ENCODE measurements at regions not wholly inside any gene's neighbourhood (a gene's known extent, or its start where the extent isn't known, plus 50 kb on each side); places are given as distances from the start of the nearest gene placed in this dataset.

- no peaks in the 10 kb centered on the region for H3K36me3 ChIP-seq
- H3K27ac ChIP-seq: no peak overlapping the region
- intact Hi-C loops (cut with DNase I): no loop called here
- H3K9me3 ChIP-seq: no peaks in the 10 kb centered on the region
- no peaks in the 10 kb centered on the region for H3K27me3 ChIP-seq
- H3K4me1 ChIP-seq: no peaks in the 10 kb centered on the region
- no peak for TF ChIP-seq POLR2A (IDR thresholded peaks at IDR 0.05)
- TF ChIP-seq, protein P1, sequence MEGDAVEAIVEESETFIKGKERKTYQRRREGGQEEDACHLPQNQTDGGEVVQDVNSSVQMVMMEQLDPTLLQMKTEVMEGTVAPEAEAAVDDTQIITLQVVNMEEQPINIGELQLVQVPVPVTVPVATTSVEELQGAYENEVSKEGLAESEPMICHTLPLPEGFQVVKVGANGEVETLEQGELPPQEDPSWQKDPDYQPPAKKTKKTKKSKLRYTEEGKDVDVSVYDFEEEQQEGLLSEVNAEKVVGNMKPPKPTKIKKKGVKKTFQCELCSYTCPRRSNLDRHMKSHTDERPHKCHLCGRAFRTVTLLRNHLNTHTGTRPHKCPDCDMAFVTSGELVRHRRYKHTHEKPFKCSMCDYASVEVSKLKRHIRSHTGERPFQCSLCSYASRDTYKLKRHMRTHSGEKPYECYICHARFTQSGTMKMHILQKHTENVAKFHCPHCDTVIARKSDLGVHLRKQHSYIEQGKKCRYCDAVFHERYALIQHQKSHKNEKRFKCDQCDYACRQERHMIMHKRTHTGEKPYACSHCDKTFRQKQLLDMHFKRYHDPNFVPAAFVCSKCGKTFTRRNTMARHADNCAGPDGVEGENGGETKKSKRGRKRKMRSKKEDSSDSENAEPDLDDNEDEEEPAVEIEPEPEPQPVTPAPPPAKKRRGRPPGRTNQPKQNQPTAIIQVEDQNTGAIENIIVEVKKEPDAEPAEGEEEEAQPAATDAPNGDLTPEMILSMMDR (IDR thresholded peaks at IDR 0.05): no peak
- DNase-seq: no peak
- H3K4me3 ChIP-seq (replicated peaks in 1 of 3): no peak overlapping the region
- WGBS, 2 donors: 85 to 86% methylated on average over 4 of the region's 4 CpGs
Measured at GRCh38 chr14:27945512-27945911, 821.1 kb upstream of the FOXG1 start.

- 80 to 86% methylated on average over 2 of the region's 2 CpGs for WGBS, 2 donors
- TF ChIP-seq, protein P1 (IDR thresholded peaks at IDR 0.05): no peak
- no peak for TF ChIP-seq POLR2A (IDR thresholded peaks at IDR 0.05)
Measured at GRCh38 chr14:27958757-27959156, 807.8 kb upstream of the FOXG1 start.

GRCh38 chr14:27995691-27996090 is 770.9 kb upstream of the FOXG1 start:
- WGBS, 2 donors: 37 to 44% methylated on average over 5 of the region's 5 CpGs

More at GRCh38 chr14:27958757-27959156, 807.8 kb upstream of the FOXG1 start:
- Histone ChIP-seq H3K9me3 (no peaks in the 10 kb centered on the region), H3K27ac (no peak overlapping the region), H3K36me3 (no peaks in the 10 kb centered on the region), H3K27me3 (no peaks in the 10 kb centered on the region), H3K4me1 (no peaks in the 10 kb centered on the region), H3K4me3 (replicated peaks in 1 of 3) (no peak overlapping the region)
- intact Hi-C loops (cut with DNase I): no loop called here
- no peak for DNase-seq

DNA sequence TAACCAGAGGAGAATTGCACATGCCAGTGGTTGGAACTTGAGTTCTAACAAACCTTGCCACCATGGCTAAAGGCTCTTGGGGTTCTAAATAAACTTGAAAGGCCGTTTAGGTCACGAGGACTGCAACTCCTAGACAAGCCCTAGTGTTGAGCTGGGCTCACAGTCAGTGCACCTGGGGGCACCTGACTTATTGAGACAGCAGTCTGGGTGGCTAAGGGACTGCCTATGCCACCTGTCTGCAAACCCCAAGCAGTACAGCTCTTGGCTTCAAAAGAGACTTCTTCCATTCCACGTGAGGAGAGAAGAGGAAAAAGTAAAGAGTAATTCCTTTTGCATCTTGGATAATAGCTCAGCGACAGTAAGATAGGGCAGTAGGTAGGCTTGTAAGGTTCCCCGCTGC is 765.6 kb upstream of the FOXG1 start:
- H3K27ac ChIP-seq: no peak overlapping the region
- no peaks in the 10 kb centered on the region for H3K9me3 ChIP-seq
- 71 to 78% methylated on average over 5 of the region's 5 CpGs for WGBS, 2 donors
- TF ChIP-seq, protein P1 (IDR thresholded peaks at IDR 0.05): no peak
- TF ChIP-seq POLR2A (IDR thresholded peaks at IDR 0.05): no peak
- intact Hi-C loops (cut with DNase I): no loop called here
- H3K4me3 ChIP-seq (replicated peaks in 1 of 3): no peak overlapping the region
- H3K27me3 ChIP-seq: no peaks in the 10 kb centered on the region
- no peak for DNase-seq
- H3K4me1 ChIP-seq: no peaks in the 10 kb centered on the region
- H3K36me3 ChIP-seq: no peaks in the 10 kb centered on the region

More at GRCh38 chr14:27995691-27996090, 770.9 kb upstream of the FOXG1 start:
- no peak for DNase-seq
- Histone ChIP-seq H3K4me1 (no peaks in the 10 kb centered on the region), H3K36me3 (no peaks in the 10 kb centered on the region), H3K4me3 (replicated peaks in 1 of 3) (no peak overlapping the region), H3K9me3 (no peaks in the 10 kb centered on the region), H3K27ac (no peak overlapping the region), H3K27me3 (no peaks in the 10 kb centered on the region)
- TF ChIP-seq POLR2A (IDR thresholded peaks at IDR 0.05): no peak
- TF ChIP-seq, protein P1 (IDR thresholded peaks at IDR 0.05): no peak
- intact Hi-C loops (cut with DNase I): no loop called here

DNA sequence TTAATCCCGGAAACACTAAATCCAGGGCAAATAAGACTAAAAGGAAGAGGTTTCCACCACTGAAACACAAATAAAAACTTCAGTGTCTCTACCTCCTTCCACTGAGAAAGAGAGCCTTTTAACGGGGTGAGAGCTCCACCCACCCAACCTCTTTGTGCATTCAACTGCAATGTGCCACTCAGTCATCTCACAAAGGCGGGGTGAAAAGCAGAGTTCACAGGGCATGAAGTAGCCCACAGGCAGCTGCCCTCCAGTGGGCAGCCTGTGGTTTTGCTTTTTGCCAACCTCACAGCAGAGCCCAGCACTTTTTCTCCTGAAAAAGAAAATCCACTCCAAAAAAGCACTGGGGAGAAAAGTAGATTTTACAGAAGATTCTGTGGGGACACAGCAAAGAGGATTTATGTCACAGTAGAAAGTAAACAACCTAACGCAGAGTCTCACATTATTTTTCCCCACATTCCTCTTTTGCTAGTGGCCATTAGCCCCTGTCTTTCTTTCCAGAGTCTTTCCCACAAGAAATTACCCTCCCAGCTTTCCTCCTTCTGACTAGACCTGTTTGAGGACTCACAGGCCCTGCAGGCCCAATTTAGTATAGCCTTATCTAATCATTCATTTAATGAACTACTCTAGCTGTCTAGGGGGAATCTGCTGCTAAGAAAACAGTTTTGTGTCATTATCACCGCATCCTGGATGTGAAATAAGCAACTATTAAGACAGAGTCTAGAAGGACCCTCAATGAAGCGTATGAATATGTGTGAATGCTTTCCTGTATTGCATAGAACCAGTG is 753.8 kb upstream of the FOXG1 start:
- H3K27ac ChIP-seq: no peak overlapping the region
- no peaks in the 10 kb centered on the region for H3K27me3 ChIP-seq
- no peak overlapping the region for H3K4me3 ChIP-seq (replicated peaks in 1 of 3)
- H3K36me3 ChIP-seq: no peaks in the 10 kb centered on the region
- DNase-seq: no peak
- no peaks in the 10 kb centered on the region for H3K4me1 ChIP-seq
- intact Hi-C loops (cut with DNase I): no loop called here
- no peaks in the 10 kb centered on the region for H3K9me3 ChIP-seq
- WGBS, 2 donors: 62 to 68% methylated on average over 6 of the region's 6 CpGs
- TF ChIP-seq, protein P1 (IDR thresholded peaks at IDR 0.05): no peak
- TF ChIP-seq POLR2A (IDR thresholded peaks at IDR 0.05): no peak

Measured in thyroid gland (tissue), 4 donors.